ENCODE measurements at regions not wholly inside any gene's neighbourhood (a gene's known extent, or its start where the extent isn't known, plus 50 kb on each side); places are given as distances from the start of the nearest gene placed in this dataset.

DNA sequence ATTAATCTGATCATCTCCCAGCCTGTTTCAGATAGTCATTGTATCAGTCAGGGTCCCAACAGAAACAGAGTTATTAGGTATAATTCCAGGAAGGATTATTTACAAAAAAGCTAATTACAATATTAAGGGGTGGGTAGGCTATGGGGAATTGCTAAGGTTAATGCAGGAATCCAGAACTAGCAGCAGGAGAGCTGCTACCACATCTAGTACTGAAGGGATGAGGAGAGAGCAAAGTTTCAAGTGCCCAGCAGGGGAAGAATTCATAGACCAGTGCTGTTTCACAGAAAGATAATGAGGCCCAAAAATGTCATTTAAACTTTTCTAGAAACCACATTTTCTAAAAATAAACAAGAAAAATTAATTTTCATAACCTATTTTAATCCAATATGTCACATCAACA, 284.2 kb downstream of the HACE1 start (continued):
- TF ChIP-seq, protein P1, sequence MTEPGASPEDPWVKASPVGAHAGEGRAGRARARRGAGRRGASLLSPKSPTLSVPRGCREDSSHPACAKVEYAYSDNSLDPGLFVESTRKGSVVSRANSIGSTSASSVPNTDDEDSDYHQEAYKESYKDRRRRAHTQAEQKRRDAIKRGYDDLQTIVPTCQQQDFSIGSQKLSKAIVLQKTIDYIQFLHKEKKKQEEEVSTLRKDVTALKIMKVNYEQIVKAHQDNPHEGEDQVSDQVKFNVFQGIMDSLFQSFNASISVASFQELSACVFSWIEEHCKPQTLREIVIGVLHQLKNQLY (CRISPR knock-in tag; IDR thresholded peaks at IDR 0.05), result no peak

DNA sequence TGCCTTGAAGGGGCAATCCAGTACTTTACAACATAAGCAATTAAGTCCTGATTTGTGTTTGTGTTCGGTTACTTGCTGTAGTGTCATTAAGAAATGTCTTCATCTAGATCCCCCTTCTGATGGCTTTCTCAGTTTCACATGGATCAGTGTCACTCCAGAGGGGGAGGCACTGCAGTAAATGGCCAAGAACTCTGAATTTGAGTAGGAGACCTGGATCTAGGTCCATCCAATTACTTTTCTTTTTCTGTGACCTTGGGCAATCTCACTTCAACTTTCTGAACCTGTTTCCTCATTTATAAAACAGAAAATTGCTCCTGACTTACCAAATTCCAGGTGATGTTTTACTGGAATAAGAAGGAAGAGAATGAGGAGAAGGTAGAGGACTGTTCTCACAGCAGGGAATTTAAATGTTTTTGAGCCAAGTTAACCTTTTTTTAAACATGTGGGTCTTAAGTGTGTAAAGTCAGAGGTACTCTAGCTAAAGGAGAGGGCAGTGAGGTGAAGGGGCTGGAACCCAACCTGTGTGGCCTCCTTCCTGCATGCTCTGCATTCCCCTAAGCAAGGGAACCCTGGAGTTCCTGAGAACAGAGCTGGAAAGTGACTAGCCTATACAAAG, 285.5 kb downstream of the HACE1 start:
- ChIA-PET POLR2A (no interaction called here), CTCF (no interaction called here)
- Mint-ChIP-seq H3K4me3 (no peak overlapping the region), H3K9me3 (peaks cover 10% of the 10 kb centered on the region), H3K27me3 (ENCODE audit: low read depth) (no peaks in the 10 kb centered on the region), H3K27ac (no peak overlapping the region), H3K36me3 (no peaks in the 10 kb centered on the region), H3K4me1 (peaks cover 18% of the 10 kb centered on the region)
- TF ChIP-seq, protein P2, sequence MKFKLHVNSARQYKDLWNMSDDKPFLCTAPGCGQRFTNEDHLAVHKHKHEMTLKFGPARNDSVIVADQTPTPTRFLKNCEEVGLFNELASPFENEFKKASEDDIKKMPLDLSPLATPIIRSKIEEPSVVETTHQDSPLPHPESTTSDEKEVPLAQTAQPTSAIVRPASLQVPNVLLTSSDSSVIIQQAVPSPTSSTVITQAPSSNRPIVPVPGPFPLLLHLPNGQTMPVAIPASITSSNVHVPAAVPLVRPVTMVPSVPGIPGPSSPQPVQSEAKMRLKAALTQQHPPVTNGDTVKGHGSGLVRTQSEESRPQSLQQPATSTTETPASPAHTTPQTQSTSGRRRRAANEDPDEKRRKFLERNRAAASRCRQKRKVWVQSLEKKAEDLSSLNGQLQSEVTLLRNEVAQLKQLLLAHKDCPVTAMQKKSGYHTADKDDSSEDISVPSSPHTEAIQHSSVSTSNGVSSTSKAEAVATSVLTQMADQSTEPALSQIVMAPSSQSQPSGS (CRISPR knock-in tag; IDR thresholded peaks at IDR 0.05; ENCODE audit: borderline replicate concordance, low read depth), result no peak
- no peak for TF ChIP-seq SOX15 (CRISPR knock-in tag; IDR thresholded peaks at IDR 0.05)
- no peak for TF ChIP-seq ELF4 (CRISPR knock-in tag; IDR thresholded peaks at IDR 0.05; ENCODE audit: low read depth)
- peak; percentile 75 for ATAC-seq
- no peak for DNase-seq (ENCODE audit: low spot score)

DNA sequence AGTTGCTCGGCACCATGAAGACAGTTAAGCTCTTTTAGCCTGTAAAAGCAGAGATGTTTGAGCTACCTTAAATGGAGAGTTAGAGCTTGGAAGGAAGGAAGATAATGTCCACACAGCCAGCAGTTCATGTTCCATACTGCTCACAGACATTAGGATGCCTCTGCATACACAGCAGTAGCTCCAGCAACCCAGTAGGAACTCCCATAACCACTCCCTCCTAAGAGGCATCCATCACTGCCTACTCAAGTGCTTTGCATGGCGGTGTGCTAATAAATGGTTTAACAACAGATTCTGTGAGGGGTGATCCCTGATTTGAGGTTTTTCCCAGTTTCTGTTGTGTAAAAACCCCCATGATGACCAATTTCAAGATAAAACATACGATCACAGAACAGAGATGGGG, 286.4 kb downstream of the HACE1 start:
- ATAC-seq (no peak), DNase-seq (ENCODE audit: low spot score) (no peak)
- Mint-ChIP-seq H3K36me3 (no peaks in the 10 kb centered on the region), H3K27me3 (ENCODE audit: low read depth) (no peaks in the 10 kb centered on the region), H3K4me1 (peaks cover 18% of the 10 kb centered on the region), H3K4me3 (no peak overlapping the region), H3K9me3 (peaks cover 10% of the 10 kb centered on the region), H3K27ac (no peak overlapping the region)
- TF ChIP-seq, protein P3, sequence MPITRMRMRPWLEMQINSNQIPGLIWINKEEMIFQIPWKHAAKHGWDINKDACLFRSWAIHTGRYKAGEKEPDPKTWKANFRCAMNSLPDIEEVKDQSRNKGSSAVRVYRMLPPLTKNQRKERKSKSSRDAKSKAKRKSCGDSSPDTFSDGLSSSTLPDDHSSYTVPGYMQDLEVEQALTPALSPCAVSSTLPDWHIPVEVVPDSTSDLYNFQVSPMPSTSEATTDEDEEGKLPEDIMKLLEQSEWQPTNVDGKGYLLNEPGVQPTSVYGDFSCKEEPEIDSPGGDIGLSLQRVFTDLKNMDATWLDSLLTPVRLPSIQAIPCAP (CRISPR knock-in tag; IDR thresholded peaks at IDR 0.05), result no peak
- TF ChIP-seq, protein P4, sequence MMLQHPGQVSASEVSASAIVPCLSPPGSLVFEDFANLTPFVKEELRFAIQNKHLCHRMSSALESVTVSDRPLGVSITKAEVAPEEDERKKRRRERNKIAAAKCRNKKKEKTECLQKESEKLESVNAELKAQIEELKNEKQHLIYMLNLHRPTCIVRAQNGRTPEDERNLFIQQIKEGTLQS (CRISPR knock-in tag; conservative IDR thresholded peaks at IDR 0.05), result no peak
- TF ChIP-seq SMAD3 (CRISPR knock-in tag; IDR thresholded peaks at IDR 0.05; ENCODE audit: borderline replicate concordance) (no peak), GTF2I (CRISPR knock-in tag; conservative IDR thresholded peaks at IDR 0.05) (no peak), ESRRA (CRISPR knock-in tag; IDR thresholded peaks at IDR 0.05; ENCODE audit: borderline replicate concordance) (no peak), NFATC4 (CRISPR knock-in tag; IDR thresholded peaks at IDR 0.05) (no peak), TEAD4 (CRISPR knock-in tag; IDR thresholded peaks at IDR 0.05) (no peak), ATF1 (CRISPR knock-in tag; IDR thresholded peaks at IDR 0.05) (no peak), JUN (CRISPR knock-in tag; IDR thresholded peaks at IDR 0.05) (no peak), ZNF232 (CRISPR knock-in tag; IDR thresholded peaks at IDR 0.05) (no peak), SP1 (CRISPR knock-in tag; conservative IDR thresholded peaks at IDR 0.05) (no peak), ZNF396 (CRISPR knock-in tag; IDR thresholded peaks at IDR 0.05; ENCODE audit: borderline replicate concordance) (no peak), NR2C2 (CRISPR knock-in tag; IDR thresholded peaks at IDR 0.05) (no peak), RELA (CRISPR knock-in tag; IDR thresholded peaks at IDR 0.05; ENCODE audit: borderline replicate concordance) (no peak), IRF2 (CRISPR knock-in tag; IDR thresholded peaks at IDR 0.05; ENCODE audit: borderline replicate concordance, low read depth) (no peak)
- TF ChIP-seq, protein P5, sequence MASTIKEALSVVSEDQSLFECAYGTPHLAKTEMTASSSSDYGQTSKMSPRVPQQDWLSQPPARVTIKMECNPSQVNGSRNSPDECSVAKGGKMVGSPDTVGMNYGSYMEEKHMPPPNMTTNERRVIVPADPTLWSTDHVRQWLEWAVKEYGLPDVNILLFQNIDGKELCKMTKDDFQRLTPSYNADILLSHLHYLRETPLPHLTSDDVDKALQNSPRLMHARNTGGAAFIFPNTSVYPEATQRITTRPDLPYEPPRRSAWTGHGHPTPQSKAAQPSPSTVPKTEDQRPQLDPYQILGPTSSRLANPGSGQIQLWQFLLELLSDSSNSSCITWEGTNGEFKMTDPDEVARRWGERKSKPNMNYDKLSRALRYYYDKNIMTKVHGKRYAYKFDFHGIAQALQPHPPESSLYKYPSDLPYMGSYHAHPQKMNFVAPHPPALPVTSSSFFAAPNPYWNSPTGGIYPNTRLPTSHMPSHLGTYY (CRISPR knock-in tag; IDR thresholded peaks at IDR 0.05), result no peak
- TF ChIP-seq, protein P6, sequence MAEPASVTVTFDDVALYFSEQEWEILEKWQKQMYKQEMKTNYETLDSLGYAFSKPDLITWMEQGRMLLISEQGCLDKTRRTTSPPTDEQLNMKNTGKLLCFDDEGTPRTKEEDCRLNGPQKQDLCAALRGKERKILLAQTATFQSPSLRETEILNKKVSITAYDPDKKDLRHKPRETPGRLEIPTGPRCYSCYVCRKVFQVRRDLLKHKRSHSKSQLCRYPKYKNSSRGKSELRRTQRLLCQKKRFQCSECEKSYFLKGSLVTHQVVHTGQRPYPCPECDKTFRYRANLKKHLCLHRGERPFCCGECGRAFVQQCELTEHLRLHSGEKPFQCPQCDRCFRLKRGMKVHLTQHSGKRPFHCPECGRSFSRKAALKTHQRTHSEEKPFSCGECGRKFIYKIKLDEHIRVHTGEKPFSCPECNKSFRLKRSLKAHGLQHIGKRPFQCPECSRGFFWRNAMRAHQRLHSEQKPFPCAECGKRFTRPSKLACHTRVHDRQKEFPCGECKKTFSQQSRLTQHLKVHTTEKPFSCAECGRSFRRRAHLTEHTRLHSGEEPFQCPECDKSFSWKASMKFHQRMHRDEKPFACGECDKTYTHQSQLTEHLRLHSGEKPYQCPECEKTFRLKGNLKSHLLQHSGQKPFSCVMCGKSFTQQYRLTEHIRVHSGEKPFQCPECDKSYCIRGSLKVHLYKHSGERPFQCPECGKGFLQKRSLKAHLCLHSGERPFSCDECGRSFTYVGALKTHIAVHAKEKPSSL (CRISPR knock-in tag; conservative IDR thresholded peaks at IDR 0.05), result no peak
- TF ChIP-seq, protein P2 (CRISPR knock-in tag; IDR thresholded peaks at IDR 0.05; ENCODE audit: borderline replicate concordance, low read depth), result no peak
- ChIA-PET CTCF (no interaction called here), POLR2A (no interaction called here)

Data from WTC11 (cell line).